Activated CD4-positive, alpha-beta T cell treated with anti-CD3 and anti-CD28 coated beads, Interleukin-2, Interleukin-4, amounts not matched to agents 100 ng/mL and 50 ng/mL, durations not matched to agents 16 hours and 8 hours (primary cell): ENCODE measurements at regions not wholly inside any gene's neighbourhood (a gene's known extent, or its start where the extent isn't known, plus 50 kb on each side); places are given as distances from the start of the nearest gene placed in this dataset.
"Not testable (repeated sequence)": the region's sequence is repeated elsewhere in the genome, so short reads cannot be mapped to it uniquely, and the experiment has no call there.

Source experiments
- DNase-seq: peaks from one replicate; pipeline ENCODE4 v3.0.0-alpha.2; 2020; ENCODE audit warnings: low spot score

DNA sequence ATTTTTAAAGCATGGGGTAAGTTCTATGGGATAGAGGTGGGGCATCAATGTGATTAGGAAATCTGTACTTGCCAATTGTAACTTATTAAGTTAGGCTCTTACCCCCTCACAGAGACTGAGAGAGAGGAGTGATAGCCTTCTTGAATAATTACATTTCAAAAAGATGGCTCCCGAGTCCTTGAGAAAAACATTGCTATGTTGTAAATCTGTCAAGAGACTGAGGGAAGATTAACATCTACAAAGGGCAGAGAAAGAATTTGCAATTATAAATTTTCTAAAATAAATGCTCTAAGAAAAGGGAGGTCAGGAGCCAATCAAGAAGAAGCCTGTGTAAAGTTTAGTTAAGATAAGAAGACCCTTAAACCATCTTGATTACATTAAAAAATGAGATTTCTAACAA, 1570.8 kb downstream of the OLFM4 start:
- no peak for DNase-seq

DNA sequence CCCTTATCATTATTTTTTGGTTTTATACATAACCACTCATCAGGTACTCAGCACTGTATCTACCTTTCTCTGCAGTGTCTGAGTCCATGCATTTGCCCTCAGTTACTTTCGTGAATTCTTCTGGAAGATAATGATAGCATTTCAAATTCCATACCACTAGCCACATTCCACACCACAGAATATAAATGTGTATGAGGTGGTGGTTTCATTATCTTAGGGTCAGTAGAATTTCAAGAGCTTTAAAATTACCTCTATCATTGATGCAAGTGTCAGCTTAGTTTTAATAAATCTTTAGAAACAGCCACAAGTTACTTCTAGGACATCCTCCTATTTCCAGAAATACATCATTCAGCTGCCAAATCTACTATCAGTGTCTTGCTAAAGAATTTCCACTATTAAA, 1578.3 kb downstream of the OLFM4 start:
- DNase-seq, result no peak

DNA sequence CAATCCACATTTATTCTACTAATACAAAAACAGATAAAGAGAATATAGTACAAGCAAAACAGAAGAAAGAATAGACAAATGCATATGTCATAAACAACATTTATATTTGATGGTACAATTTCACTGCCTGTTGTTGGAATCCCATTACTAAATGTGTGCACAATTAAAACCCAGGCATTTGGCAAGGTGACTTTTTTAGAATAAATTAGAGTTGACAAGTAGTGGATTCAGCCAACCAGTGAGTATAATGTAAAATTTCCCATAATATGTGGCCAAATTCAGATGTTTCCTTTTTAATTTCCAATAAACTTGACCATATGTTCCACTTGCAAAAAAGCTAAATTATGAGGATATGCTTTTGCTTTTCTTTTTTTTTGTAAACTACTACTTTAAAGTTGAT, 1578.8 kb downstream of the OLFM4 start:
- DNase-seq, result no peak

DNA sequence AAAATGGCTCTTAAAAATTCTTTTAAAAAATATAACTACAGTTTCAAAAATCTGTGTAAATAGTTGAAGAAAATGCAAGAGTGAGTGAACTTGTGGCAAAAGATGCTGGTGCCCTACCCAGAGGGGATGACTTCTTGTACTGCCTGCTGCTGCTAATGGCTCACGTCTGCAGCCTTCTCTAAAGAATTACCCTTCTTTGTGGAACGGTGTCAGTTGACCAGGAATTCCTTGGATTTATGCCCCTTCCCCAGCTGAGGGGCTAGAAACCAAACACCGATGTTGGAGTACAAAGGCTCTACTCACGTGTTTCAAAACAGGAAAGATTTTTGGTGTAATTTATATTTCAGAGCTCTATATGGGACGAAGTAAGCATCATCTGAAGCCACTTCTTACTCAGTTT, 1582.8 kb downstream of the OLFM4 start:
- no peak for DNase-seq

DNA sequence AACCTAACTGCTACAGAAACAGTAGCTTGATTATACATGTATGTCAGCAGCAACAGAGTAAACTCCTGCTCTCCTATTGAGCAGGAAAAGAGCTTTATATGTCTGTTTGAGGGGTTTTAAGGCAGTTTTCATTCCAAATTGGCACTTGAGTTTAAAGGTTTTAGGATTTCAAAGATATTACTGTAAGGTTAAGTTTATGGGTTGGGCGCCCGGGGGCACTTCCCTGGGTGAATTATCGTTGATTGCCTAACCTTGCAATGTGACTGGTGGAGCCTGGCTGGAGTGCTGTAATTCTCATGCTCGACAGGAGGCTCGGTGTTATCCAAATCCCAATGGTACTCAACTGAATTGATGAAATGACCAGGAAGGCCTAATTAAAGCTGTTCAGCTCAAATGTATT, 1586.1 kb downstream of the OLFM4 start:
- DNase-seq, result no peak

DNA sequence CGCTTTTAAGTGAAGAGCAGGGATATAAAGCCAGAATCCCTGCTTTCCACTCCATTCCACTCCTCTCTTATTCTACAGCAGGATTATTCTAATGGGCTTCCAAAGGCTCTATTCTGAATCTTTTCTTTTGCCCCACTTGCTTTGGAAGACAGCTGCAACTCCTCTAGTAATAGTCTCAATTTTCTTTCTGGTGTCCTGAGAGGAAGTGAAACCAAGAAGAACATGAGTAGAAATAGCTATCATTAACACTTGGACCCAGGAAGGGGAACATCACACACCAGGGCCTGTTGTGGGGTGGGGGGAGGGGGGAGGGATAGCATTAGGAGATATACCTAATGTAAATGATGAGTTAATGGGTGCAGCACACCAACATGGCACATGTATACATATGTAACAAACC, 1597.9 kb downstream of the OLFM4 start:
- not testable (repeated sequence) for DNase-seq

DNA sequence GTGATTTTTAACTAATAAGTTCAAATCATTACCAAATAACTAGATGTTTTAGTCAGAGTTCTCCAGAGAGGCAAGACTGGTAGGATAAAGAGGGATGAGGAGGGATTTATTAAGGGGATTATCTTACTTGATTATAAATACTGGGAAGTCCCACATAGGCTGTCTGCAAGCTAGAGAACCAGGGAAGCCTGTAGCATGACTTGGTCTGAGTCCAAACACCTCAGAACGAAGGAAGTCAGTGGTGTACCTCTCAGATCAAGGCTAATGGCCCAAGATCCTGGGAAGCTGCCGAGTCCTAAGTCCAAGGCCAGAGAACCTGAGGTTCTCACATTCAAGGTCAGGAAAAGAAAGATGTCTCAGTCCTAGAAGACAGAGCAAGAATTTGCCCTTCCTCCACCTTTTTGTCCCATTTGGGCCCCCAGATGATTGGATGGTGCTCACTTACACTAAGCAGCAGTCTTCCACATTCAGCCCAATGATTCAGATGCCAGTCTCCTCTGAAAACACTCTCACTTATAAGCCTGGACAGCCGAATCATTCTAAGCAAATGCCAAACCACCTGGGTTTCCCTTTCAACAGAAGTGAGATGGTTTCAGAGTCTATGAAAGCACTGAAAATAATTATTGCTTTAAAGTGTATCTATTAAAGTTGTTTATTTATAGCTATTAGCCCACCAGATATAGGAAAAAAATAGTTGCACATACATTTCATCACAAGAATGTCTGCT, 1599.2 kb downstream of the OLFM4 start:
- no peak for DNase-seq

DNA sequence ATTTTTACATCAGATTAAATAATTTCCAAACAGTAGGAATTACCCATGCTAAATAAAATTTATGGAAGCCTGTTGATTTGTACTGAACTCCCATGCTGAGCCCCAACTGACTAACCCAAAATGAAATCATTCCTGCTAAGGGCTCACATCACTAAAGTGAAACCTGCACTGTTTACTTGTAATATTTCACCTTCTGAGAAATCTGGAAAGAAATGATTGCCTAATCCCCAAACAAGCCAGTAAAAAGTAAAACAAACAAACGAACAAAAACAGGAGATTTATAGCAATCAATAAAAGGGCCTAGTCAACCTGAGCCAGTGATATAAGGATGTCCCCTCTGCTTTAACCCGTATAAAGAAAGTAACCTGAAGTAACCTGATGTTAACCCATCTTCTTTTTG, 1599.8 kb downstream of the OLFM4 start:
- no peak for DNase-seq

DNA sequence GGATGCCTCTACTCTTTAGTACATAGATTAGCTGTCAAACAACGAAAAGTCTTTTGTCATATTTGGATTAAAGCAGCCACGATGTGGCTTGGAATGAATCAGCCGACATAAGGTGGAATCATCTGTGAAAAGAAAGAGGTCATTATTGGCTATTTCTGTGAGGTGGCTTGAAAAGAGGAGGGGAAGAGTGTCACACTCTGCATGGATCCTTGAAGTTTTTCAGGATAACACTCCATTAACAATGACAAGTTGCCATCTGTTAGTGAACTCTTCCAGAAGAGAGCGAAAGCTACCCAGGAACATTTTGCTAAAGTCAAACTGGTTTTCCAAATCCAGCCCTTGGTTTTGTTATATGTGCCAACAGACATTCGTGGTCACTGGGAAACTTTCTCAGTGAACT, 1604.8 kb downstream of the OLFM4 start:
- no peak for DNase-seq

DNA sequence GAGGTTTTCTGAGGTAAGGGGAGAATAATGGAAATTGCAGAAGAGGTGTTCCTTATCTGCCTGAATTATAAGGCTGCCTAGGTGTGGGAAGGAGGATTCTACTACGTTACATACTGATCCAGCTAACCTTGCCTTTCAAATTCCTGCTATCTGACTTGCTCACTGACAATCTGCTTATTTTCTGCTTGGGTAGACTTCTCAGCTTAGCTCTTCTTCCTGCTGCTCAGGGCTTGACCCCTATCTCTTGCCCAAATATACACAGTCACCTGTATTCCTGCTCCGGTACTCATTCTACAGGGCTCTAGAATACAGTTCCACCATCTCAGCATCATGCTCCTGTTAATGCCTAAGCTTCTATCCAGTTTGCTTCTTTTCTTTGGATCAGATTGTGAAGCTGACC, 1607.6 kb downstream of the OLFM4 start:
- no peak for DNase-seq

DNA sequence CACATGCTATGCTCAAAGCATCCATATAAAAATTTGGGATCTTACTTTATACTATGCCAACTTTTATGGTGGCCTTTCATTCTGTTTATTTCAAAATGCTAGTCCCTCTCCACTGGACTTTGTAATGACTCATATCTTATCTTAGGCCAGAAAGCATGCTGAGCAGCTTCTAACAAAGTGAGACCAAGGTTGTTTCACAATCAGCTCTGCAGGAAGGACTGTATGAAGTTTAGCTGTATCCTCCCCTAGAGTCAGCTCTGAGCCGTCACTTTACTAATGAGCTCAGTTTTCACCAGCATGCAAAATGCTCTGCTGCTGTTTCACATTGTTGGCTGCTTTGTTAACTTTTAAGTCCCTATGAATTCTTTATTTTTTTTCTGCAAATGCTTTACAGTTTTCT, 1608.8 kb downstream of the OLFM4 start:
- DNase-seq, result no peak

DNA sequence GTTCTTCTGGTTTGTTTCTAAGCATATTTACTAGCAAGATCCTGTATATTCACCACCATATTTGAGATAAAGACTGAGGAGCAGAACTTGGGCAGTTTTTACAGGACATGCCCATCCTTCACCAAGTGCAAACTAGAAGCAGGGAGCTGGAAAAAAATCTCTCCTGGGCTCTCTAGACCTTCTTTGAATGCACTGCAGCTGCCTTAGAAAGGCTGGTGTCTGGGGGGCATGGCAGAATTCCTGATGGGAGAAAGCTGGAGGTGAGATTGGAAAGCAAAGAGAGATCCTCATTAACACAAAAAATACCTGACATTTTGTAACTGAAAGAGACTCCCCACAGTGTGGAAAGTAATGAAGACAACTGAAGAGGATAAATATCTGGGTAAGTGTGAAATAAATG, 1612.1 kb downstream of the OLFM4 start:
- no peak for DNase-seq

DNA sequence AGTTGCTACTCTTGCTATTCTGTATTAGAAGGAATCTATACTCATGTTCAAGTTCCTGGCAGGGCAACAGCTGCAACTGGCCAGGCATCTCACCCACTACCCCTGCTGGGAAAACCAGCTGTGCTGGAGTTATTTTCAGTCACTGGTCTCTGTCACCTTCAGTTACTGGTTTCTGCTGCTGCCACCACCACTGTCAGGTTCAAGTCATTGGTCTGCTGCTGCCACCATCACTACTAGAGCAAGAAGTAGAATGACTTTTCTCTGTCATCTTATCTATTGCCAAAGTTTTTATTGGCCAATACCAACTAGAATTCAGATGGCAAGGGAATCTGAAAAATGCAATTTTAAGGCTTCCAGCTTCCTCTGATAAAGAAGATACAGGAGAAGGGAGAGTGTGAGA, 1615.2 kb downstream of the OLFM4 start:
- DNase-seq, result no peak

DNA sequence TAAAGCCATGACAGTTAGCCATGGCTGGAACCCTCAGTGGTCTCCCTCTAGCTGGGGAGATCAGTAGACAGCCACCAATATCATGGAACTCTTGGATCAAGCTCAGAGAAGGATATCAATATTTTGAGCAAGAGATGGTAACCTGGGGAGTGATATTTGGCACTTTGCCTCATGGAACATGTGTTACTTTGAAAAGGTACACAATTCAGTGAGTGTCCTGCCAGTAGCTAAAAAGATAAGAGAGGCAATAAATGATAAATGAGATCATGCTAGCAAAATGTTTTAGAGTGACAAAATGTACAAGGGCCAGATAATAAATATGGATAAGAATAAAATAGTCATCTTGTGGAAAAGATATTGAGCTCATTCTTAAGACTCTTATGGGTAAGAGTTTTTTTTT, 1618.7 kb downstream of the OLFM4 start:
- DNase-seq, result no peak

DNA sequence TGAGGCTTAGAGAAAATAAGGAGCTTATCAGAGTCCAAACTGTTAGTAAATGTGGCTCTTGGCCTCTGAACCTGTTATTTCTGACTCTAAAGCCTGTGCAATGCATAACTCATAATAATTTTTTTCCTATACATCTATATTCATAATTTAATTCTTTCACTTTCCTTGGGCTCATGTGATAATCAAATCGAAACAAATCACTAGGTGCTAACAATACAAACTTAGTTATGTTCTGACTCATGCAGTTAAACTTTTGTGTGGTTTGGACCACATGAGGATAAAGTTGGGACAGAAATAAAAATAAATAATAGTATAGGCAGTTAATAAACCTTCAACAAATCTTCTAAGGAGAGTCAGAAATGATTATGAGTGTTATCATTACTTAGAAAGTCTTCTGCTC, 1629.0 kb downstream of the OLFM4 start:
- no peak for DNase-seq

DNA sequence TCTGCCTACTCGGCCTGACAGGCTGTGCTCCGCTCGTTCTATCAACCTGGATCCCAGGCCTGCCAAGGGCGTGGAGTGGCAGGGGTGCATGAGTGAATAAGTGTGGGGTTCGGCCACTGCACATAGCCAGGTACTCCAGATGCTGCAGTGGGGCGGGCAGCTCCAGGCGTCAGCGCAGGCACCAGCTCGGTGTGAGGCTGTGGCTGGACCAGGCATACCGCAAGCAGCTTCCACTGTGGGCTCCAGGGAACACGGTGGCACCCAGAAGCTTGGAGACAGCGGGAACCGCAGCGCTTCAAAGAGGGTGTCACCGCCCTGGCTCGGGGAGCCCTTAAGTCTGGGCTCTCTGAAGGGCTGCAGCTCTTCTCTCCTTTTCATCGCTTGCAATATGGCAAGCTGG, 1630.2 kb downstream of the OLFM4 start:
- DNase-seq, result no peak

DNA sequence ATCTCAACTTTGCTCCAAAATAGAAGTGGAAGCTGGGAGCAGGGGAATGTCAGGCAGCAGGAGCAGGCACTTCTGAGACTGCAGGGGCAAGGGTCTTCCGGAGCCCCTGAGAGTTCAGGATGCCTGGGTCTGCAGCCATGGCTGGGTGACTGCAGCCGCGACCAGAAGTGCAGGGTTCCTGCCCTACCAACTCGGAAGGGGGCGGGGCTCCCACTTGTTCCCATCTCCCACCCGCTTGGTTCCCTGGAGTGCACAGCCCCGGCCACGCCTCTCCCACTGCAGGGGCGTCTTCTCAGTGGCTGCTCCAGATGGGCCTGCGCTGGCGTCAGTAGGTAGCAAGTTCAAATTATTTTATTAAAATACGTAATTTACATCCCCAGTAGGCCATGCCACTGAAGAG, 1631.7 kb downstream of the OLFM4 start:
- DNase-seq, result no peak

DNA sequence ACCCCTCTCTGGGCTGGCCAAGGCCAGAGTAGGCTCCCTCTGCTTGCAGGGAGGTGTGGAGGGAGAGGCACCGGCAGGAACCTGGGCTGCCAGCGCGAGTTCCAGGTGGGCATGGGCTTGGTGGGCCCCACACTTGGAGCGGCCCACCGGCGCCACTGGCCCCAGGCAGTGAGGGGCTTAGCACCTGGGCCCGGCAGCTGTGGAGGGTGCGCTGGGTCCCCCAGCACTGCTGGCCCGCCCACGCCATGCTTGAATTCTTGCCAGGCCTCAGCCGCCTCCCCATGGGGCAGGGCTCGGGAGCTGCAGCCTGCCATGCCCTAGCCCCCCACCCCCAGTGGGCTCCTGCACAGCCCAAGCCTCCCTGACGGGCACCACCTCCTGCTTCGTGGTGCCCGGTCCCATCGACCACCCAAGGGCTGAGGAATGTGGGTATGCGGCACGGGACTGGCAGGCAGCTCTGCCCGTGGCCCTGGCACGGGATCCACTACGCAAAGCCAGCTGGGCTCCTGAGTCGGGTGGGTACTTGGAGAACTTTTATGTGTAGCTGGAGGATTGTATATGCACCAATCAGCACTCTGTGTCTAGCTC, 1648.0 kb downstream of the OLFM4 start:
- DNase-seq, result no peak

DNA sequence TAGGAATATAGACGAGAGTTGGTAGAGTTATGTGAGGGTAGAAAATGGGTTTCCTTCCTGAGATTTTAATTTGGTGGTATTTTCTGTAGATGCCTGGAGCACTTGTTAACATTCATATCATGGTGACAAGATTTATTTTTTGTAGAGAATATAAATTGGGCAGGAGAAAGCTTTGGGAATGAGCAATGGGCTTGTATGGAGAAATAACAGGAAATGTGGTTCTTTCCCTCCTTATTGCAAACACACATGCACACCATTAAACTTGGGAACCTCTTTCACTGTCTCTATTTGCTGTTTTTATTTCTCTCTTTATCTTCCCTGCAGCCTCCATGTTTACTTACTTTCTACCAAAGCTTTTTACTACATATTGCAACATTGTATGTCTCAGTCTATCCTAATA, 1653.6 kb downstream of the OLFM4 start:
- DNase-seq, result no peak

DNA sequence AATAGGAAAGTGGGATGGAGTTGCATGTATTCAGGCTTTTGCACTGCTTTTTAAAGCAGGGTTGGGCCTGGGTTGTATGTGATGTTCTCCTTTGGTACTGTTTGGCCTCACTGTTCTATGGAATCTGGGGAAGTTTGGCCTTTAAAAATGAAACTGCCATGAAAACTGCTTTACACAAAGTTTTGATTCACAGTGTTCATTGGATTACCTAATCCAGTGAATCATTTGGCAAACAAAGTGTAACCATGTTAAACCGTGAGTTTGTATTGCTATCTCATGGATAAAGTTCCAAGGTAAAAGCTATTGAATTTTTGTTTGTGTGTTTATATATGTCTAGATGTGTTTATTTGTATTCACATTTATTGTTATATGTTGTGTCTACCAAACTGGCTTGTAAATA, 1658.6 kb downstream of the OLFM4 start:
- no peak for DNase-seq

DNA sequence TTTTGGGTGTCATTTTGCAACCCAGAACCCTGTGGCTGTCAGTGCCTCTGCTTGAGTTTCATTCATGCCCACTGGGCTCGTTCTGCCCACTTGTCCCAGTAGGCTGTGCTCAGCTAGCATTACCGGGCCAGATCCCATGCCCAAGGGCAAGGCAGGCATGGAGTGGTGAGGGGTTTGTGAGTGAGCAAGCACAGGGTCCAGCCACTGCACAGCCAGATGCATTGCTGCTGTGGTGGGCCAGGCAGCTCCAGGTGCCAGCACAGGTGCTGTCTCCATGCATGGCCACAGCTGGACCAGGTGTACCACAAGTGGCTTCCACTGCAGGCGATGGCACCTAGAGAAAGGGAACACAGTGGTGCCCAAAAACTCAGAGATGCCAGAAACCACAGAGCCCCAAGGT, 1671.2 kb downstream of the OLFM4 start:
- DNase-seq, result no peak

DNA sequence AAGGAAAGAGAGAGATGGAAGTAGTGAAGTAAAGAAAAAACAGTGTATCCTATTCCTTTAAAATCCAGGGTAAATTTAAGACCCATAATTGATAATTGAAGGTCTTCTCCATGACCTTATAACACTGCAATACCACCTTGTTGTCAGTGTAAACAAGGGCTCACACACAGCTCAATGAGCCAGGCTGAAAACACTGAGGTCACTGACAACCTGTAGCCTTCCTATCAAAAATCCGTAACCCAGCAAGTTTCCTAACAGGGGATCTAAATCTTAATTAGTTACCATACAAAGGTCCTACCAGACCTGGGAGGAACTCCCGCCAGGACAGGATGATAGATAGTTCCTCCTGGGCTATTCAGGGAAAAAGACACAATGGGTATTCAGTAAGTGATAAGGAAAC, 1677.1 kb downstream of the OLFM4 start:
- DNase-seq, result no peak

DNA sequence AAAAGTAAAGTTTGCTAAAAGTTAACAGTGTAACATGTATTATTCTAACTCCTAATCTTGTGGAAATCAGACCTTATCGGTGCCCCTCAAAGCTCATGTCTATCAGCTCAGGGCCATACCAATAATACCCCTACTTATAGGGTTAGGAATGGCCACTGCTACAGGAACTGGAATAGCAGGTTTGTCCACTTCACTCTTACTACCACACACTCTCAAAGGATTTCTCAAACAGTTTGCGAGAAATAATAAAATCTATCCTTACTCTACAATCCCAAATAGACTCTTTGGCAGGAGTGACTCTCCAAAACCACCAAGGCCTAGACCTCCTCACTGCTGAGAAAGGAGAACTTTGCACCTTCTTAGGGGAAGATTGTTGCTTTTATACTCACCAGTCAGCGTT, 1677.7 kb downstream of the OLFM4 start:
- DNase-seq, result no peak

DNA sequence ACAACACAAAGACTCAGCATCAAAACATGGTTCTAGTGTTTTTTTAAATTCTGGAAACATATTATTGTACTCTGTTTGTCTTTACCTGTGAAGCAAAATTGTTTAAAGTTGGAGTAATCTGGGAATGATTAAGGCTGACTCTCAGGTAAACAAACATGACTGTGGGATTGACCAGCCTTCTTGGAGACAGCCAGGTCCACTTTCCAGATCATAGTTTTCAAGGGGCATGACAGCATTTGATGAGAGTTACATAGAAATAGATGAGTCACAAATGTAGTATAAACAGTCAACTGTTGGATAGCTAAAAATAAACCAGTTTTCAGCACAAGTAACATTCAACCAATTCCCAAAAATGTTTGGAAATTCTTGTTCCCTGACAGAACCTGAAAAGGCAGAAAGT, 1680.9 kb downstream of the OLFM4 start:
- DNase-seq, result no peak
